Stimulated activated CD4-positive, alpha-beta T cell treated with anti-CD3 and anti-CD28 coated beads, Interleukin-15, amount 100 ng/mL, for 48 hours (primary cell): ENCODE measurements at regions not wholly inside any gene's neighbourhood (a gene's known extent, or its start where the extent isn't known, plus 50 kb on each side); places are given as distances from the start of the nearest gene placed in this dataset.

ENCODE experiments used
- DNase-seq, 2 donors: peaks; one replicate each; pipeline ENCODE4 v3.0.0-alpha.2; 2020; ENCODE audit warnings: low read depth in 2 of 2

DNA sequence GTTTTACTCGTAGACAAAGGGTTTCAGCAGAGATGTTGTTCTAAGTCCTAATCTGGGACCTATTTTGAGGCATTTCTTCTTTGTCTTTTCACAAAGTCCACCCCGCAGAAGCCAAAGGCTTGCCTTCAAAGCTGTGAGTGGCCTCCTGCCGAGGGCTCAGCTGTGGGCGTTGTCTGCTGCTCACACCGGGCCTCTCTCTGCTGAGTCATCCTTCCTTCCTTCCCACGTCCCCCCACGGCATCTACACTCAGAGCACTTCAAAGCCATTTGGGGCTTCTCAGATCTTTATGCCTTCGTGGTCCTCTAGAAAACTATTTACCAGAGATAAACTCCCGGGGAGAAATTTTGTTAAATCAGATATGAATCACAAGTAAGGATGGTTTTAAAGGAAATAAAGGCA lies 115.9 kb upstream of the TMPO start:
- peak; percentile 40 to 63 for DNase-seq

DNA sequence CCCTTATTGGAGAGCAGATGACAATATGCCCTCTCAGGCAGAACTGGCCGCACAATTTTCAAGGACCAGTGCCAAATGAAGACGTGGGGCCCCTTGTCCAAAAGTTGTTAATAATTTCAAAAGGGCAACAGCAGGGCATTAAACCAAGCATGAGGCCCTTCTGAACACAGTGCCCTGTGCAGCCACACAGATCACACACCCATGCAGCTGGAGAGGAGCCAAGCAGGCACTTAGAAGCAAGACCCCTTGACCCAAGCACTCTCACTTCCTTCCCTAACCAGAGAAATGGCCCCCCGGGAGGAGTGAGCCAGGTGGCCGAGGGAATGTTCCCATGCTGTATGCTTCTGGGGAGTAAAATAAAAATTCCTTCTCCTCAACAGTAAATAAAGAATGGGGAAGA lies 114.0 kb upstream of the TMPO start:
- no peak for DNase-seq

GRCh38 chr12:98402091-98402490 lies 113.3 kb upstream of the TMPO start:
- DNase-seq: no peak

- no peak for DNase-seq
Measured at GRCh38 chr12:98402671-98403070, 112.7 kb upstream of the TMPO start.

- no peak for DNase-seq
Measured at GRCh38 chr12:98403385-98403784, 112.0 kb upstream of the TMPO start.

GRCh38 chr12:98403936-98404335 lies 111.5 kb upstream of the TMPO start:
- no peak for DNase-seq

GRCh38 chr12:98405805-98406366 lies 109.5 kb upstream of the TMPO start:
- no peak for DNase-seq

DNA sequence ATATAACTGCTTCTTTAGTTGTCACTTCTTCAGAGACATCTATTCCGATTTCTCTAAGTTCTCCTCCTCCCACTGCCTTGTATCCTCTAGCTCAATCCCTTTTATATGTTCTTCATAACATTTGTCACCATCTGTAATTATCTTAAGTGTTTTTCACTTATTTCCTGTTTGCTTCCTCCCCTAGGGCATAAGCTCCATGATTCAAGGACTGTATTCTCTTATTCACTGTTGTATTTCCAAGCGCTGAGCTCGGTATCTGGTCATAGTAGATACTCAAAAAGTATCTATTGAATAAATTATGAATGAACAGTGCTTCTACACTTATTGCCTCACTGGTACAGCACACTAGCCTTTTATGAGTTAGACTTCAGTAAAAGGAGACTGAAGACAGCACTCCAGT lies 109.0 kb upstream of the TMPO start:
- DNase-seq: no peak

GRCh38 chr12:98408681-98409080 lies 106.7 kb upstream of the TMPO start:
- no peak for DNase-seq

DNA sequence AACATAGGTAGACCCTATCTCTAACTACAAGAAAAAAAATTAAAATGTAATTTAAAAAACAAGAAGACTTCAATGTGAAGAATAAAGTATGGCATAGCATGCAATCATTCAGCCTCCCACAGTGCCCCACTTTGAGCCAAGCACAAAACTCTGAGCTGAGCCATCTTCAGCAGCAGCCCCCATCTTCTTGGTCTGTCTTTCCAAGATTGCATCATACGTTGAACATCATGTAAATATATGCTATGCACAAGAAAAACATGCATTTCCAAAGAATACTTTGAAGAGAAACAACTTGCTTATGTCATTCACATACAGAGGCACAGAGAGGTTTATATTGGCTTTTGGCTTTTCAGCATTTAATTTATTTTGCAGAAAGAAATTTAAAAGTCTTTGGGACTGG lies 105.8 kb upstream of the TMPO start:
- no peak for DNase-seq

- DNase-seq: no peak
Measured at GRCh38 chr12:98410356-98410755, 105.0 kb upstream of the TMPO start.

DNA sequence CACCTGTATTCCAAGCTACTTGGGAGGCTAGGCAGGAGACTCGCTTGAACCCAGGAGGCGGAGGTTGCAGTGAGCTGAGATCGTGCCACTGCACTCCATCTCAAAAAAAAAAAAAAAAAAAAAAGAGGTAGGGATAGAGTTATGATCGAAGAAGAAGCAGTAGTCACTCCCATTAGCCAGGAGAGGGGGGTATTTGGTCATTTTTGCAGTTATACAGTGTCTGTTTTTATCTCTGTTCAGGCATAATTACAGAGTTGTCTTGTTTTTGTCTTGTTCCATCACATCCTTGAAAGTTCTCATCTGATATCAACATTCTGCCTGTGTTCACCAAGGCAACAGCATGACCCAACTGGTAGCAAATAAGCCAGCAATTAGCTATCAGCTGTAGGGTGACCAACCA lies 98.5 kb upstream of the TMPO start:
- DNase-seq: no peak

- no peak for DNase-seq
Measured at GRCh38 chr12:98417266-98417665, 98.1 kb upstream of the TMPO start.

DNA sequence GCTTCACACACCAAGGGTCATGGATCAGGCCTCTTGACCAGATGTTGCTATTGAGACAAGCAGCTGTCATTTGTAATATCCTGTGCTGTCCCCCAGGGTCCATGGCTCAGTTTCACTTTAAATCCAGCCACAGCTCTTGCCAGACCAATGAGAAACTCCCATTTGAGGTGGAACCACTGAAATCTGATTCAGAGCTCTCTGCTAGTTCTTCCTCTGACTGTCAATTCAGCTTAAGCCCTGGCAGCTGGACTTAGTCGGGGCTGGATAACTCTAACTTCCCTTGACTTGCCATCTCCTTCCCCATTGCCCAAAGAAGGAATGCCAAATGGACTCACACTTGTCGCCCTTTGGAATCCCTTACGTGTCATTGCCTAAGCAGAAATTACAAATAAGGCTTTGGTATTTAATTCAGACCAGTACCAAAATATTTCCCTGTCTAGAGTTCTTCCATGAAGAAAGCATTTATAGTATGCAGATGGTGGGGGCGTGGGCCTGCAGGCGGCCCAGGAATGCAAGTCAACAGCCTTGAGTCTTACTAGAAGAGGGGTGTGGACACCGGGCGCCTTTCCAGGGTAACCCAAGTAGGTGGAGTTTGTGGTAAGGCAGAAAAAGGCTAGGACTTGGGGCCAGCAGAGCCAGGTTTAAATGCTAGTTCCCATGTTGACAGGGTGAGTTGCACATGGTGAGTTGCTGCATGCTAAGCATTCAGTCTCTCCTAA lies 96.9 kb upstream of the TMPO start:
- no peak for DNase-seq

- DNase-seq: no peak
Measured at GRCh38 chr12:98419081-98419794, 96.2 kb upstream of the TMPO start.

DNA sequence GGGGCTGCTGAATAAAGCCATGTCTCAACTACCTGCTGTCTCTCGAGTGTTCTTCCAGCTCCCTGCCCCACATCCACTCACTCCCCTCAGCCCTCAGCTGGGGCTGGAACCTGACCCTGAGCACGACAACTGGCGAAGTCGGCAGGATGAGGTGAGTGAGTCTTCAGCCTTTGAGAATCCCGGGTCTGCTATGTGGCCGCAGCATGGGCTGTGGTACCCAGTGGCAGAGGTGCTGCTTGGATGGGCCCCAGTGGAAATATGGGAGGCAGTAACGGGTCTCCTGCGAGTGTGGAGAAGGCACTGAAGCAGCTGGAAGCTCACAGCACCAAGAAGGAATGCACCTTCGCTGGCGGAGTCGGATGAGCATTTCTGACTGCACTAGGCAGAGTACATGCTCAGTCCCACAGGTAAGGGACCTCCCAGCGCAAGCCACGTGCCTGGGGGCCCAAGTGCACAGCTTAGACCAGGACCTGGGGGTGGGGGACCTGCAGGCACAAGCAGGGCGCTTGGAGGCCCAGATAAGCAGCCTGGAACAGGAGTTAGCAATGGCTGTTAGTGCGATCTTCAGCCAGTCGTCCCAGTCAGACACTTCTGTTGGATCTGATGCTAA lies 95.5 kb upstream of the TMPO start:
- no peak for DNase-seq

- DNase-seq: no peak
Measured at GRCh38 chr12:98420461-98420860, 94.9 kb upstream of the TMPO start.

- no peak for DNase-seq
Measured at GRCh38 chr12:98421316-98421715, 94.1 kb upstream of the TMPO start.

GRCh38 chr12:98422359-98422758 lies 93.0 kb upstream of the TMPO start:
- DNase-seq: no peak

- DNase-seq: no peak
Measured at GRCh38 chr12:98422812-98423211, 92.6 kb upstream of the TMPO start.

- DNase-seq: no peak
Measured at GRCh38 chr12:98423963-98424362, 91.4 kb upstream of the TMPO start.

DNA sequence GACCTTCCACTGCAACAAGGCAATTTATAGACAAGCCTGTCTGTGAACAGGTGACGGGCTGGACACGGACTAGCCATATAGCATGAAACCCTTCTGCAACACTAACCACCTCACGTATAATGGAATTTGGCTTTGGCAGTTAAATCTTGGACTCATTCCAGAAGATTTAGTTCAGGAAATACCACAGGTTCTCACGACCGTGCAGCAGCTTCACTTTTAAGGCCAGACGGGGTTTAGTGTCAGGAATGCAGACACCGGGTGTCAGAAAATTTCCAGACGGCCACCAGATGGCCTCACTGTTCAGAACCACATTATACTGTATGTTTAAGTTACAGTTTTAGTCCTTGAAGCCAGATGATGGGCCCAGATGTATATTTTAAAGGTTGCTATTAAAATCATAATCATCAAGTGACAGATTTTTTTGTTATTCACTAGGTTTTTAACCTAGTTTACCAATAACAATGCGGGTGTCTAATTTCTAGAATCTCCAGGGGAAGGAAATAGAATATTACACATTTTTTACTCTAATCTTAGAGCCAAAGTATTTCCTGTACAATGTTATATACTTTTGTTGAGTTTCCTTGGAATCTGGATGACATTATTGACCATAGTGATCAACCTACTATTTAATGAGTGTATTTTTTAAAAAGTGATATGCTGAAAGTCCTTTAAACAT lies 90.5 kb upstream of the TMPO start:
- DNase-seq: peak; percentile 15 to 38
